ENCODE measurements at regions not wholly inside any gene's neighbourhood (a gene's known extent, or its start where the extent isn't known, plus 50 kb on each side); places are given as distances from the start of the nearest gene placed in this dataset.
"Not testable (repeated sequence)": the region's sequence is repeated elsewhere in the genome, so short reads cannot be mapped to it uniquely, and the experiment has no call there.

DNA sequence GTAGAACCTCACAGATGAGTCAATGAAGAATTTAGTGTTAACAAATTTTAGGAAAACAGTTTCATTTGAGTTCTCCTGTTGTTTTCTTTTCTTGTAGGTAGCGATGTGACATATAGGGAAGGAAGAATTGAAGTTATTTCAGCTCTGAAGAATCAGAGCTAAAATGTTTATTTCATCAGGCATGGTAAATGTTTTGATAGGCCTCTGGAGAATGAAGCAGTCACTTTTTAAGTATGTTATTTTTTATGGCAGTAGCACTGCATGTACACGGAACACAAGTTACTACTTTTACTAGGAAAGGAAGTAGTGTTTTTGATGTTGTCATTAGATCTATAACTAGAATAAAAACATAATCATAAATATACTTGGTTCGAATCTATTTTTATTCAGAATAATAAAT is 1357.3 kb upstream of the CITED2 start:
- no peak for DNase-seq (ENCODE audit: low read depth in 2 of 2, low spot score in 1 of 2)

DNA sequence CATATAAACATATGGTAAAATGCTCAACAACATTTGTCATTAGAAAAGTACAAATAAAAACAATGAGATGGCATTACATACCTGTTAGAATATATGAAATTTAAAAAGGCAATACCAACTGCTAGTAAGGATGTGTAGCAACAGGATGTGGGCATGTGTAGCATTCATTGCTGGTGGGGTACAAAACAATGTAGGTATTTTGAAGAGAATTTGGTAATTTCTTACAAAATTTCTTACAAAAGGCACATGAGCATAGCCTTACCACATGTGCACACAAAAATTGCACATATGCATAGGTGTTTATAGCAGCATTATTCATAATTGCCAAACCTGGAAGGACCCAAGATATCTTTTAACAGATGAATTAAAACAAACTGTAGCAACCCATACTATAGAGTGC is 1355.1 kb upstream of the CITED2 start:
- DNase-seq (ENCODE audit: low read depth in 2 of 2, low spot score in 1 of 2) = no peak

DNA sequence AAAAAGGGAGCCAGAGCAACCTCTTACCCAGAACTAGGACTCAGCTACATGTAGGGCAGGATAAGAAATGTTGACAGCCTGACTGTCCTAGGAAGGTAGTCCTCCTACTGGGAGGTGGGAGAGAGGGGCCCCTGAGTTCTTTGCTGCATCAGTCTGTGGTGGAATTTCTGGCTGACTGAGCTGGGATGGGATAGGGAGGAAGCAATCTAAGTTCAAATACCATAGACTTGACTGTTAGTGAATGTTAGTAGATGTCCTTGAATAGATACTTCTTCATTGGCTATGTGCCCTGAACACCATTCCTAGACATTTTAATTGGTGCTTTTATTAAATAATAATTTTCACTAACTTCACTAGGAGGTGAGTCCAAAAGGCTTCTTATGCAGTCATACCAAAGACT is 1343.6 kb upstream of the CITED2 start:
- DNase-seq (ENCODE audit: low read depth in 2 of 2, low spot score in 1 of 2) = no peak

DNA sequence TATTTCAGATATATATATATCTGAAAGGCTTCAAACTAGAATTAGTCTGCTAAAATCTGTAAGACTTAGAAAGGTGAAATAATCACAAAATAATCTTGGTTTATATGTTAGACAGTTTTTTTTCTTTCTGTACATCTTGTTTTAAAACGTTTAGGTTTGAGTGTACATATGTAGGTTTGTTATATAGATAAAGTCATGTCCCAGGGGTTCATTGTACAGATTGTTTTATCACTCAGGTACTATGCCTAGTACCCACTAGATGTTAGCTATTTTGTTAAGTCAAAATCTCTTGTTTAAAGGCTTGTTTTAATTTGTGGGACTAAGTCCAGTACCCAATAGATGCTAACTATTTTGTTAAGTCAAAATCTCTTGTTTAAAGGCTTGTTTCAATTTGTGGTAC is 1339.0 kb upstream of the CITED2 start:
- no peak for DNase-seq (ENCODE audit: low read depth in 2 of 2, low spot score in 1 of 2)

DNA sequence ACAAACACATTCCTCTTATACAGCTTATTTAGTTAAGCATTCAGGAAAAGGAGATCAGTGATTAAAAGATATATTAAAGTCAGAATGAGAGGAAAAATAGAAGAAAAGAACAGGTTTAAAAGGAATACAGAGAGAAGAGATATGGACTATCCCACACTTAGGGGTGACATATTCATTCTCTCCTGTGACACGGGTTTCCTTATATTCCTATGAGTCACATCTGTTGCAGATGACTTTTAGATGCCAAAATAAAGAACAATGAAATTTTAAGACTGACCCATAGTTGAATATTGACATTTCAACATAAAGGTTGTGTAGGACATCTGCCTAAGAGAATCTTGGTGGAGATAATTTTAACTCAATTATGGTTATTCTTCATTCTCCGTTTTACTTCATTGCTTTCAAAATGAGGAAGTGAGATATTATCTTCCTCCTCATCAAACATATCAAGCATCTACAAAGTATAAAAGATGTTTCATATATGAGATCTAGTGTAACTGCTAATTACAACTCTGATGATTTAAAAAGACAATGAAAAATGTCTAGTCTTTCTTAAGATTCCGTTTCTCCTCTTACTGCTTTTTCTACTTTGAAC is 1336.7 kb upstream of the CITED2 start:
- no peak for DNase-seq (ENCODE audit: low read depth in 2 of 2, low spot score in 1 of 2)

DNA sequence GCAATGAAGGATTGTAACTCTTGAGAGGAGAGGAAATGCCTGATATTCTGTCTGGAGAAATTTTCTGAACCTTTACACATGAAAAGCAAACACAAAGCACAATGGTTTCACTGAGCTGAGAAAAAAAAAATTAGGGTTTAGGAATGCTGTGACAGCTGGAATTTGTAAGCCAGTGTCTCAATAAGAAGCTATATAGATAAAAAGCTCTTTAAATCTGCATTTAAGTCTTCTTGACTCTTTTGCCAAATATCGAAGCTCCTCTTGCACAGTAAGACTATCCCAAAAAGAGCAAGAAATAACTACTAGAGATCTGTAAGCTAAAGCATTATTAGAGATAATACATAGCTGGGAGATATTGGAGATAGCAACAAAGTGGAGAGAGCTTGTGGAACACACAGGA is 1334.0 kb upstream of the CITED2 start:
- no peak for DNase-seq (ENCODE audit: low read depth in 2 of 2, low spot score in 1 of 2)

DNA sequence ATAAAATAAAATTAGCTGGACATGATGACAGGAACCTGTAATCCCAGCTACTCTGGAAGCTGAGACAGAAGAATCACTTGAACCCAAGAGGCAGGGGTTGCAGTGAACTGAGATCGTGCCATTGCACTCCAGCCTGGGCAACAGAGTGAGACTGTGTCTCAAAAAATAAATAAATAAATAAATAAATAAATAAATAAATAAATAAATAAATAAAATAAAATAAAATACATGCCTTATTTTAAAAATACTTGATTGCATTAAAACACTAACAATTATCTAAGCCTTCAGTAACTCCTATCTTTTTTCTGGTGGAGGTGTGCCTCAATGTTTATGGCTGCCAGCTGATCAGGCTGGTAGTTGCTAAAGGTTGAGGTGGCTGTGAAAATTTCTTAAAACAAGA is 1329.6 kb upstream of the CITED2 start:
- not testable (repeated sequence) for DNase-seq (ENCODE audit: low read depth in 2 of 2, low spot score in 1 of 2)

DNA sequence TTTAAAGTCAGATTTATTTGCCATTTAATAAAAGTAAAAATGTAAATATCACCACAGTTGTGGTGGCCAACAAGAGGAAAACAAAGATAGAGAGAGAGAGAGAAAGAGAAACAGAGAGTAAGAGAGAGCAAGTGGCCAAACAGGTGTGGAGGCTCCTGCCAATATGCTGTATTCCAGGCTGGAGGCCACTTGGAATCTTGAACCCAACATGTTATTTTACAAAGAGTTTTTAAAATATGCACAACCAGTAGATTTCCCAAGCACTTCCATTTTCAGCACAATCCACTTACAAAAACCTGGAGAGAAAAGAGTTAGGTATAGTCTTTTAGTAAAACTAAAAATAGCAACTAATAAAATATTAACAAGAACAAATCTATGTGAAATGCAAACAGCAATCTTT is 1323.1 kb upstream of the CITED2 start:
- DNase-seq (ENCODE audit: low read depth in 2 of 2, low spot score in 1 of 2) = no peak

DNA sequence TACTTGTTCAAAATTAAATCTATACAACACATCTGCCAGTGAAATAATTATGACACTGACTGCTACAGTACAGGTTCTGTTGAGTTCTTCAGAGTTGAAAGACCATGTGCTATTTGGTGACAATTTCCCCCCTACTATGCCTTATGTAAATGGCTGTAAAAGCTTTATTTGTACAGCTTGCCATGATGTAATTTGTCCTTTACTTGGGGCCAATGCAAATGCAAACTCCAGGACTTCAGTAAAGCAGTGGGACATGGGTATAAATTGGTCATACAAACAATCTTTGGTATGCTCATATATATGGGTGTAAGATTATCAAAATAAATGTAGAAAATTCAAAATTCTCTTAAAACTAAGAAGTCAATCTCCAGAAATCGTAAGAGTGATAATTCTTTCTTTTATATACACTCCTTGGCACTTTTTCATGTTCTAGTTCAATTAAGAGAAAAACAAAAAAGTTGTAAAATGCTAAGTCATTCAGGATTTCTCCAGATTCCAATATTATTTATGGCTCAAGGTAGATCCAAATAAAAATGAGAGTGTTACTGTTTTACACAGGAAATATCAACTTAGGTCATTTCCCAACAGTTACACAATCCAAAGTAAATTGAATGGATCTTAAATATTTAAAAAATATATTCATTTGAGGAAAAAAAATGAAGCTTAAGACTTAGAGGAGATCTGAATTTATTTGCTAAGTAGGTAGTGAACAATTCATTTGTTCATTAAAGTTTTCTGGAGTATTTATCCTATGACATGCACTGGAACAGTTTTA is 1310.5 kb upstream of the CITED2 start:
- DNase-seq (ENCODE audit: low read depth in 2 of 2, low spot score in 1 of 2) = no peak

DNA sequence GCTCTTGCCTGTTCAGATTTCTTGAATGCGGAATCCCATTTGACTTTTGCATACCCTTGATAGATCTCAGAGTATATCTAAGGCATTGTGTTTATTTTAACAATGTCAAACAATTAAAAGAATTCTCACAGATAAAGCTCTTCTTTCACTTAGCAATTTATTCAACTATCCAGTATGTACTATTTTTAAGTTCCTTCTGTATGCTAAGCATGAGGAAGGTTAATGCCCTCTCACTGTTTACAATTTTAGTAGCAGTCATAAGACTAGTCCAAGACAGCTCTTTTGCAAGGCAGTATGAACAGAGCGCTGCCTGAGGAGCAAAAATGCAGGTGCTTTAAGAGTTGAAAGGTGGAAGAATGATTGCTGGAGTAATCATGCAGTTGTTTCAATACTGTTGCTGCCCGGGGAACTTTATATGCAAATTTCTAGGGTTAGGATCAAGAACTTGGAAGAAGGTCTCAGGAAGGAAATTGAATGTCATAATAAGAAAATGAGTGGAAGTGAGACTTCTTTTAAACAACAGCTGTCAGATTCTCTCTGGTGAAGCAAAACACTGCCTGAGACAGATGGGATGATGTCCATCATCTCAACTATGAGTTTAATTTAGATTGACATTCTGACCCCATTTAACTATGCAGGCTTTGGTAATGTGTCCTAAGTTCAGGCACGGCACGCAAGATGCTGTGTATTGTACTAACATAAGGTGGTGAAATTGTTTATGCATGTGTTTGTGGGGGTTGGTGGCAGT is 1303.5 kb upstream of the CITED2 start:
- no peak for DNase-seq (ENCODE audit: low read depth in 2 of 2, low spot score in 1 of 2)

DNA sequence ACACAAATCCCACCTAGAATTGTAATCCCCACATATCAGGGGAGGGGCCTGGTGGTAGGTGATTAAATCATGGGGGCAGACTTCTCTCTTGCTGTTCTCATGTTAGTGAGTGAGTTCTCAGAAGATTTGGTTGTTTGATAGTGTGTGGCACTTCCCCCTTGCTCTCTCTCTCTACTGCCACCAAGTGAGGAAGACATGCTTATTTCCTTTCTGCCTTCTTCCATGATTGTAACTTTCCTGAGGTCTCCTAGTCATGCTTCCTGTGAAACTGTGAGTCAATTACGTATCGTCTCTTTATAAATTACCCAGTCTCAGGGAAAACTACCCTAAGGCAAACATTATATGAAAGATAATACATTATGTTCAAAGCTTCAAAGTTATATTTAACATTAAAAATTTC is 1297.5 kb upstream of the CITED2 start:
- no peak for DNase-seq (ENCODE audit: low read depth in 2 of 2, low spot score in 1 of 2)

DNA sequence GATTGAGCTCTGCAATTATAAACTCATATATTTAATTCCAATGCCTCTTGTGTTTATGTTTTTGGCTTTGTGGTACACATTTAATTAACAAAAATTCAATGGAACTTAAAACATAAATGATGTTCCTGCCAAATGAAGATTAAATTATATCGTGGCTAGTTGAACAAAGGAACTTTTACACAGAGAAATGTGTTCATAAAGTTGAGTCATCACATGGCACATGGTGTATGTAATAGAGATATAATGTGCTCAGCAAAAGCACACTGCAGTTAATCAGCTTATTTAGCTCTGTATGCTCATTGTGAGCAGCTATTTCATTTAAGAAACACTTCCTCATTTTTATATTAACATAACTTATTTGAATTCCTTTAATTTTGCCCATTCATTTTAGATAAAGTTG is 1295.6 kb upstream of the CITED2 start:
- no peak for DNase-seq (ENCODE audit: low read depth in 2 of 2, low spot score in 1 of 2)

DNA sequence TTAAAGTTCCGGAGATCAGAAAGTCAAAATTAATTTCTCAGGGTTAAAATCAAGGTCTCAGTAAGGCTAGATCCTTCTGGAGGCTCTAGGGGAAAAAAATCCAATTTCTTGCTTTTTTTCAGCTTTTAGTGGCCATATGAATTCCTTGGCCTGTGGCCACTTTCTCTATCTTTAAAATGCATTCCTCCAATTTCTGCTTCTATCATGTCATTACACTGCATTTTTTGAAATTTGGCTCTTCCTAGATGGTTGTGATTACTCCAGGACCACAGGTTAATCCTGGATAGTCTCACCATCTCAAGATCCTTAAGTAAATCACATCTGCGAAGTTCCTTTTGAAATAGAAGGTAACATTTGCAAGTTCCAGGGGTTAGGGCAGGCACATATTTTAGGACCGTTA is 1294.9 kb upstream of the CITED2 start:
- no peak for DNase-seq (ENCODE audit: low read depth in 2 of 2, low spot score in 1 of 2)

DNA sequence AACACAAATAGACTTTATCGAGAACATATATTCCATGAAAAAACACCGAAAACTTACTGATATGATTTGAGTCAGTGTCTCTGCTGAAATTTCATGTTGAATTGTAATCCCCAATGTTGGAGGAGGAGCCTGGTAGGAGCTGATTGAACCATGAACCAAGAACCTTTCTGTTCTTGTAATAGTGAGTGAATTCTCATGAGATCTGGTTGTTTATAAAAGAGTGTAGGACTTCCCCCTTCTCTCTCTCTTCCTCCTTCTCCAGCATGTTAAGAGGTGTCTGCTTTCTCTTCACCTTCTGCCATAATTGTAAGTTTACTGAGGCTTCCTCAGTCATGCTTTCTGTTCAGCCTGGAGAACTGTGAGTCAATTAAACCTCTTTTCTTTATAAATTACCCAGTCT is 1289.3 kb upstream of the CITED2 start:
- no peak for DNase-seq (ENCODE audit: low read depth in 2 of 2, low spot score in 1 of 2)

DNA sequence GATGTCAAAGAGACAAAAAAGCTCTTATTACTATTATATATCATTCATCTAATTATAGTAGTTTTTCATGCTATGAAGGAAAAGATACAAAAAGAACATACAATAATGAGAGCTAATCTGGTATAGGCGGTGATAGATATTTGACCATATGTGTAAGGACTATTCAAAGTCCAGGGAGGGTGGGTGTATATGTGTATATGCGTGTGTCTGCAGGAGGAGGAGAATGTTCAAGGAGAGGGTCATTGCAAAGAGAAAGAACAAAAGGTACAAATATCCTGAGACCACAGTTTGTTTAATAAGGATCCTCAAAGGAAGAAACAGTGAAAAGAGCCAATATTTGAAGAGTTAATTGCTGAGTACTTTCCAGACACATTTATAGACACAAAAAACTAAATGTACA is 1288.6 kb upstream of the CITED2 start:
- DNase-seq (ENCODE audit: low read depth in 2 of 2, low spot score in 1 of 2) = no peak

DNA sequence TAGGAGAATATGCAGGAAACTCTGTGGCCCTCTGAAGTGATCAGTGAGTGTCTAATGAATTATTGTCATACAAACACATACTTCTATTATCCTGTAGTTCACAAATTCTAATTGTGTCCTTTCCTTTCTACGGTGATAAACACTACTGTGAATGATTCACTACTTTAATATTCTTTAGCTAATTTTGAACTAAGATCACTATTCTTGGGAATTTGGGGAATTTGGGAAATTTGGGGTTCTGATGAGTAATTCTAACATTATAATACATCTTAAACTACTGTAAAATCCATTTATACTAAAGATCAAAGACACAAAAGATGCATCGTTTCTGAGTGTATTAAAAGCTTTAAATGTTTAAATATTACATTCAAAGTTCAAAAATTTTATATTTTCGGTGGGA is 1287.2 kb upstream of the CITED2 start:
- DNase-seq (ENCODE audit: low read depth in 2 of 2, low spot score in 1 of 2) = no peak

DNA sequence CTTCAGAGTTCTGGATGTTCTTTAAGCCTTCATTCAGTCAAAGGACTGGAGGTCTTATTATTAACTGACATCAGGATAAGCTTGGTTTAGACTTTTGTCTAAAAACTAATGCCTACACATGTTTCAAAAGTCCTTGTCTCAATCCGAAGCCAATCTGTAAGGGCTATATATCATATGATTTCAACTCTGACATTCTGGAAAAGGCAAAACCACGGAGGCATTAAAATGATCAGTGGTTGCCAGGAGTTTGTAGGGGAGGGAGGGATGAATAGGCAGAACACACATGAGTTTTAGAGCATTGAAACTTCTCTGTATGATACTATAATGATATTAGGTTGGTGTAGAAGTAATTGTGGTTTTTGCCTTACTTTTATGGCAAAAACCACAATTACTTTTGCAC is 1285.8 kb upstream of the CITED2 start:
- DNase-seq (ENCODE audit: low read depth in 2 of 2, low spot score in 1 of 2) = no peak

DNA sequence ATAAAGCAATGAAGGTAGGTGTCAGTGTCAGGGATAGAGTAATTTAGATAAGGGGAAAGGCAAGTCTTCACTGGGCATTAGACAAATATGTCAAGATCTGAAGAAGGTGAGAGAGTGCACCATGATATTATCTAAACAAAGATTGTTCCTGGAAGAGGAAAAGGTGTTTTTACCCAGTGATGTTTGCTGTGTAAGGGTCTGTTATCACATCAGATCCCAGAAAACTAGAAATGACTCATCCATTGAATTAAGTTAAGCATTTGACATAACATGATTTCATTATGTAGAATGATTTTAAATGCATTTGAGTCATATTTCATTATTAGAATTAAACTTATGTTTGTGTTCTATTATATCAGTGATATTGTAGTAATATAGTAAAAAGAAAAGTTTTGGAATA is 1279.5 kb upstream of the CITED2 start:
- DNase-seq (ENCODE audit: low read depth in 2 of 2, low spot score in 1 of 2) = no peak

DNA sequence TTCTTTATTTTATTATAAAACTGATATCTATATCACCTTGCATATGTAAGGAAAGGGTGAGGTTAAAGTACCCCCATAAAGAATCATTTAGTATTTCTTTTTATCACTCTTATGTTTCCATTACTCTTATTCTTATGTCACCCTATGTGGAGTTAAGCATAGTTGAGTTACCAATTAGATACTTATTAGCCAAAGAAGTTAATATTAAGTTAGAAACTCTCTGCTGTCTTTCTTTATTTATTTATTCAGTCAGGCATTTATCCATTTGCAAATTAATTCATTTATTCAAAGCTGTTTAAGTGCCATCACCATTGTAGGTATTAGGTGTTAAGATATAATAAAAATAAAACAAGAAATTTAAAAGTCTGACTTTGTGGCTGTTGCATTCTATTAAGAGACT is 1279.1 kb upstream of the CITED2 start:
- DNase-seq (ENCODE audit: low read depth in 2 of 2, low spot score in 1 of 2) = no peak

DNA sequence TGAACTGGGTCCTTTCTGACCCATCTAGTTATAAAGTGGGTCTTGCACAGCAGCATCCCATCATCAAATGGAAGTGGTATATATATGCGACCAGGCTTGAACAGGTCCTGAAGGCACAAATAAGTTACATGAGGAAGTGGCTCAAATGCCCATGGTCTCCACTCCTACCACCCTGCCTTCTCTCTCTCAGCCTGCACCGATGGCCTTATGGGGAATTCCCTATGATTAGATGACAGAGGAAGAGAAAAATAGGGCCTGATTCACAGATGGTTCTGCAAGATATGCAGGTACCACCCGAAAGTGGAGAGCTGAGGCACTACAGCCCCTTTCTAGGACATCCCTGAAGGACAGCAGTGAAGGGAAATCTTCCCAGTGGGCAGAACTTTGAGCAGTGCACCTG is 1275.1 kb upstream of the CITED2 start:
- not testable (repeated sequence) for DNase-seq (ENCODE audit: low read depth in 2 of 2, low spot score in 1 of 2)

DNA sequence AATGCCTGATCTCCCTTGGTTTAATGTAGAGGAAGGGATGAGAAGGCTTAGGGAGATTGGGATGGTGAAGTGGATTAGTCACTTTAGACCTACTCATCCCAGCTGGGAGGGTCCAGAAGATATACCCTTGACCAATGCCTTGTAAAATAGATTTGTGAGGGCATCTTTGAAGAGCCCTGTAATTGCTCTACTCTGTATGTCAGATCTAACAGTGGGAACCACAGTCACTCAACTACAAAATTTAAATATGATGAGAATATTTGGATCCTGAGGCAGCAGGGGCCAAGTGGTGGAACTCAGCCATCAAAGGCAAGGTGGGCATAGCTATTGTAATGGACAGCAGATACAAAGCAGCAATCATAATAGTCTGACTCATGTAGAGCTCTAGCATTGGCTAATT is 1272.9 kb upstream of the CITED2 start:
- DNase-seq (ENCODE audit: low read depth in 2 of 2, low spot score in 1 of 2) = not testable (repeated sequence)

DNA sequence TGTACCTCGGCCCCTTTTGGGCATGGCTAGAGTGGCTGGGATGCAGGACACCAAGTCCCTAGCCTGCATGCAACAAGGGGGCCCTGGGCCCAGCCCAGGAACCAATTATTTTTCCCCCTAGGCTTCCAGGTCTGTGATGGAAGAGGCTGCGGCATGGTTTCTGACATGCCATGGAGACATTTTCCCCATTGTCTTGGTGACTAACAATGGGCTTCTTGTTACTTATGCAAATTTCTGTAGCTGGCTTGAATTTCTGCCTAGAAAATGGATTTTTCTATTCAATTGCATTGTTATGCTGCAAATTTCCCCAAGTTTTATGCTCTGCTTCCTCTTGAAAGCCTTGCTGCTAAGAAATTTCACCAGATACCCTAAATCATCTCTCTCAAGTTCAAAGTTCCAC is 1269.6 kb upstream of the CITED2 start:
- DNase-seq (ENCODE audit: low read depth in 2 of 2, low spot score in 1 of 2) = no peak

Data from stimulated activated CD8-positive, alpha-beta memory T cell treated with anti-CD3 and anti-CD28 coated beads, Interleukin-4, amount 100 ng/mL, for 4 hours (primary cell).